H9 (cell line): ENCODE measurements at regions not wholly inside any gene's neighbourhood (a gene's known extent, or its start where the extent isn't known, plus 50 kb on each side); places are given as distances from the start of the nearest gene placed in this dataset.

ENCODE experiments used
- DNase-seq: peaks from one replicate; pipeline ENCODE4 v3.0.0-alpha.2; 2017
- H2AFZ ChIP-seq: one replicate; pipeline ENCODE4 v1.6.1; 2013; ENCODE audit warnings: mild to moderate bottlenecking, low read length, control low read depth, moderate library complexity
- H2AK5ac ChIP-seq: 2 replicates; pipeline ENCODE4 v1.6.1; 2013; ENCODE audit warnings: low read length, control low read depth, mixed read lengths; ENCODE audit not compliant: insufficient read length
- H2BK120ac ChIP-seq: one replicate; pipeline ENCODE4 v1.6.1; 2013; ENCODE audit warnings: low read depth, mild to moderate bottlenecking, low read length, control low read depth, inconsistent platforms; ENCODE audit not compliant: poor library complexity, severe bottlenecking
- H2BK12ac ChIP-seq: 2 replicates; pipeline ENCODE4 v1.6.1; 2013; ENCODE audit warnings: low read length, control low read depth, mixed read lengths, low read depth; ENCODE audit not compliant: insufficient read length
- H2BK15ac ChIP-seq: 2 replicates; pipeline ENCODE4 v1.6.1; 2013; ENCODE audit warnings: low read depth, low read length, control low read depth
- H2BK20ac ChIP-seq: one replicate; pipeline ENCODE4 v1.6.1; 2013; ENCODE audit warnings: low read depth, mild to moderate bottlenecking, low read length, control low read depth, inconsistent platforms; ENCODE audit not compliant: poor library complexity, severe bottlenecking
- H2BK5ac ChIP-seq: 2 replicates; pipeline ENCODE4 v1.6.1; 2013; ENCODE audit warnings: low read length, control low read depth, mixed read lengths; ENCODE audit not compliant: insufficient read length
- H3K14ac ChIP-seq: 2 replicates; pipeline ENCODE4 v1.6.1; 2013; ENCODE audit warnings: low read length, control low read depth; ENCODE audit not compliant: insufficient read depth
- H3K18ac ChIP-seq: 2 replicates; pipeline ENCODE4 v1.6.1; 2013; ENCODE audit warnings: low read depth, mild to moderate bottlenecking, mixed read lengths, low read length, control low read depth; ENCODE audit not compliant: insufficient read length
- H3K23ac ChIP-seq: 2 replicates; pipeline ENCODE4 v1.6.1; 2013; ENCODE audit warnings: low read length, control low read depth, mixed read lengths, low read depth; ENCODE audit not compliant: insufficient read length
- H3K23me2 ChIP-seq: 2 replicates; pipeline ENCODE4 v1.6.1; 2013; ENCODE audit warnings: low read depth, mild to moderate bottlenecking, mixed read lengths, low read length, control low read depth; ENCODE audit not compliant: insufficient read length, poor library complexity, severe bottlenecking
- H3K27ac ChIP-seq: 2 replicates; pipeline ENCODE4 v1.5.1; 2013; ENCODE audit warnings: low read length, control low read depth, mixed read lengths, low read depth; ENCODE audit not compliant: insufficient read length
- H3K27me3 ChIP-seq: 2 replicates; pipeline ENCODE4 v1.6.1; 2013; ENCODE audit warnings: low read length, control low read depth, inconsistent platforms; ENCODE audit not compliant: insufficient read depth
- H3K4ac ChIP-seq: 2 replicates; pipeline ENCODE4 v1.6.1; 2013; ENCODE audit warnings: low read depth, mild to moderate bottlenecking, control low read depth, inconsistent platforms, low read length, moderate library complexity
- H3K4me1 ChIP-seq: 2 replicates; pipeline ENCODE4 v1.6.1; 2013; ENCODE audit warnings: low read length, control low read depth, inconsistent platforms; ENCODE audit not compliant: insufficient read depth
- H3K4me2 ChIP-seq: 2 replicates; pipeline ENCODE4 v1.6.1; 2013; ENCODE audit warnings: low read length, control low read depth, mixed read lengths; ENCODE audit not compliant: insufficient read length, insufficient read depth
- H3K56ac ChIP-seq: 2 replicates; pipeline ENCODE4 v1.6.1; 2013; ENCODE audit warnings: low read depth, mild to moderate bottlenecking, mixed read lengths, low read length, control low read depth; ENCODE audit not compliant: insufficient read length
- H3K79me1 ChIP-seq: 2 replicates; pipeline ENCODE4 v1.6.1; 2013; ENCODE audit warnings: low read depth, mild to moderate bottlenecking, moderate library complexity, low read length, control low read depth, inconsistent platforms; ENCODE audit not compliant: insufficient read depth, poor library complexity, severe bottlenecking
- H3K79me2 ChIP-seq: 2 replicates; pipeline ENCODE4 v1.6.1; 2013; ENCODE audit warnings: low read length, control low read depth, inconsistent platforms; ENCODE audit not compliant: insufficient read depth
- H3K9ac ChIP-seq: 2 replicates; pipeline ENCODE4 v1.6.1; 2013; ENCODE audit warnings: low read length, control low read depth, mixed read lengths; ENCODE audit not compliant: insufficient read length; ENCODE audit errors: extremely low read depth
- H3K9me3 ChIP-seq: one replicate; pipeline ENCODE4 v1.6.1; 2013; ENCODE audit warnings: low read depth, low read length, inconsistent platforms; ENCODE audit not compliant: control insufficient read depth
- H3T11ph ChIP-seq: one replicate; pipeline ENCODE4 v1.6.1; 2013; ENCODE audit warnings: mild to moderate bottlenecking, low read length, control low read depth, inconsistent platforms
- H4K20me1 ChIP-seq: one replicate; pipeline ENCODE4 v1.6.1; 2013; ENCODE audit not compliant: control insufficient read depth, insufficient read length, insufficient read depth
- H4K5ac ChIP-seq: 2 replicates; pipeline ENCODE4 v1.6.1; 2013; ENCODE audit warnings: low read depth, mild to moderate bottlenecking, mixed read lengths, low read length, control low read depth; ENCODE audit not compliant: insufficient read length
- H4K8ac ChIP-seq: replicated peaks from 2 replicates; pipeline ENCODE4 v1.6.1; 2013; ENCODE audit warnings: low read length, control low read depth, mixed read lengths, low read depth; ENCODE audit not compliant: insufficient read length
- H4K91ac ChIP-seq: 2 replicates; pipeline ENCODE4 v1.6.1; 2013; ENCODE audit warnings: low read depth, mild to moderate bottlenecking, moderate library complexity, mixed read lengths, low read length, control low read depth; ENCODE audit not compliant: insufficient read length
- H3K27ac Mint-ChIP-seq, 3 experiments: 2 replicates in 2 of 3; 3 replicates in 1 of 3; pipeline ENCODE4 v1.8.0; 2020 to 2021; ENCODE audit warnings: mixed read lengths in 3 of 3, mild to moderate bottlenecking in 1 of 3, moderate library complexity in 1 of 3
- H3K27me3 Mint-ChIP-seq: 2 replicates; pipeline ENCODE4 v1.8.0; 2021; ENCODE audit warnings: low read depth, mild to moderate bottlenecking, moderate library complexity, mixed read lengths
- H3K36me3 Mint-ChIP-seq, 3 experiments: 2 replicates in 2 of 3; 3 replicates in 1 of 3; pipeline ENCODE4 v1.8.0; 2020 to 2021; ENCODE audit warnings: low read depth in 3 of 3, mixed read lengths in 3 of 3; ENCODE audit not compliant: insufficient read depth in 1 of 3
- H3K4me1 Mint-ChIP-seq, 2 experiments: 2 replicates each; pipeline ENCODE4 v1.8.0; 2020; ENCODE audit warnings: mixed read lengths in 2 of 2
- H3K4me3 Mint-ChIP-seq, 2 experiments: 2 replicates in 1 of 2; 3 replicates in 1 of 2; pipeline ENCODE4 v1.8.0; 2020 to 2021; ENCODE audit warnings: mild to moderate bottlenecking in 2 of 2, mixed read lengths in 2 of 2, moderate library complexity in 1 of 2
- H3K9me3 Mint-ChIP-seq, 2 experiments: 2 replicates in 1 of 2; 3 replicates in 1 of 2; pipeline ENCODE4 v1.8.0; 2020; ENCODE audit warnings: mild to moderate bottlenecking in 2 of 2, mixed read lengths in 2 of 2, moderate library complexity in 1 of 2
- CTCF ChIP-seq: fragments of 200-600 bp; sonication (generic); conservative IDR thresholded peaks from 3 replicates; pipeline ENCODE4 v1.8.0; 2021; ENCODE audit warnings: antibody characterized with exemption, mild to moderate bottlenecking
- WGBS: extraction: QIAGEN DNeasy Blood & Tissue Kit; methylation state at CpG from one replicate; pipeline ENCODE4 v1.1.7; 2013; ENCODE audit warnings: missing lambda C conversion rate, low lambda C conversion rate, mixed read lengths; ENCODE audit not compliant: insufficient read length; ENCODE audit errors: extremely low coverage; 5-methylcytosine and 5-hydroxymethylcytosine counted together

- Mint-ChIP-seq H3K4me3 (no peak overlapping the region), H3K27me3 (no peaks in the 10 kb centered on the region; the same call in 1 of the 2 replicates), H3K4me1 (peaks cover 16 to 24% of the 10 kb centered on the region in 2 experiments), H3K36me3 (peaks cover 0 to 4% (median 0%) of the 10 kb centered on the region in 3 experiments; a peak in 2 of 7 replicates), H3K9me3 (peaks cover 0 to 26% of the 10 kb centered on the region in 2 experiments; a peak in 2 of 5 replicates), H3K27ac (no peak overlapping the region)
- H3K18ac ChIP-seq: no peak overlapping the region
- no peak for DNase-seq
- no peaks in the 10 kb centered on the region for H3K9me3 ChIP-seq
- H2BK20ac ChIP-seq: no peak overlapping the region
- no peak overlapping the region for H3K4me2 ChIP-seq
- no peaks in the 10 kb centered on the region for H4K20me1 ChIP-seq
- H4K5ac ChIP-seq: no peak overlapping the region
- H3K79me1 ChIP-seq: no peaks in the 10 kb centered on the region
- H3K56ac ChIP-seq: no peak overlapping the region
- H3K79me2 ChIP-seq: no peaks in the 10 kb centered on the region
- no peak overlapping the region for H2BK12ac ChIP-seq
- no peaks in the 10 kb centered on the region for H3K23me2 ChIP-seq
- no peak overlapping the region for H4K8ac ChIP-seq
- no peak overlapping the region for H2AFZ ChIP-seq
- no peak overlapping the region for H2BK5ac ChIP-seq
- peaks cover 13% of the 10 kb centered on the region for H3K4me1 ChIP-seq
- H2BK15ac ChIP-seq: no peak overlapping the region
- H3K4ac ChIP-seq: no peak overlapping the region
- no peak overlapping the region for H2AK5ac ChIP-seq
- H3K27ac ChIP-seq: no peak overlapping the region
- TF ChIP-seq CTCF: no peak
- no peaks in the 10 kb centered on the region for H3K27me3 ChIP-seq
- no peak overlapping the region for H3K9ac ChIP-seq
- H3K23ac ChIP-seq: no peak overlapping the region
- no peak overlapping the region for H3K14ac ChIP-seq
- H3T11ph ChIP-seq: no peak overlapping the region
- no peak overlapping the region for H4K91ac ChIP-seq
- WGBS: no CpG with 5 or more reads among the region's 3 CpGs
- H2BK120ac ChIP-seq: no peak overlapping the region
Measured at GRCh38 chrX:107556967-107557366, 71.3 kb upstream of the PRPS1 start.
